HL-60 (cell line): ENCODE measurements at regions not wholly inside any gene's neighbourhood (a gene's known extent, or its start where the extent isn't known, plus 50 kb on each side); places are given as distances from the start of the nearest gene placed in this dataset.

Experiments used
- CTCF ChIP-seq: IDR thresholded peaks from one replicate; pipeline ENCODE4 v1.5.1; 2011; ENCODE audit warnings: low read length, control low read depth, inconsistent platforms; ENCODE audit not compliant: insufficient read depth
- GABPA ChIP-seq: IDR thresholded peaks from 2 replicates; pipeline ENCODE4 v1.6.1; 2012; ENCODE audit warnings: low read depth
- REST ChIP-seq: IDR thresholded peaks from 2 replicates; pipeline ENCODE4 v1.6.1; 2012; ENCODE audit warnings: low read depth; ENCODE audit not compliant: insufficient replicate concordance
- SPI1 ChIP-seq: IDR thresholded peaks from 2 replicates; pipeline ENCODE4 v1.6.1; 2012; ENCODE audit warnings: low read depth, mild to moderate bottlenecking, borderline replicate concordance

GRCh38 chr5:1948111-1948510 is 65.4 kb upstream of the IRX4 start:
- no peak for TF ChIP-seq CTCF
- no peak for TF ChIP-seq REST
- no peak for TF ChIP-seq SPI1
- TF ChIP-seq GABPA, result no peak
